ENCODE measurements at regions not wholly inside any gene's neighbourhood (a gene's known extent, or its start where the extent isn't known, plus 50 kb on each side); places are given as distances from the start of the nearest gene placed in this dataset.
"Not testable (repeated sequence)": the region's sequence is repeated elsewhere in the genome, so short reads cannot be mapped to it uniquely, and the experiment has no call there.

GRCh38 chr7:150189963-150190362 is 133.2 kb upstream of the LRRC61 start:
- not testable (repeated sequence) for DNase-seq

GRCh38 chr7:150192541-150192940 is 130.6 kb upstream of the LRRC61 start:
- not testable (repeated sequence) for DNase-seq

GRCh38 chr7:150193866-150194265 is 129.3 kb upstream of the LRRC61 start:
- DNase-seq, result not testable (repeated sequence)

All from anterior cingulate cortex (tissue), 58 donors.